DND-41 (cell line): ENCODE measurements at regions not wholly inside any gene's neighbourhood (a gene's known extent, or its start where the extent isn't known, plus 50 kb on each side); places are given as distances from the start of the nearest gene placed in this dataset.

ENCODE experiments used
- CTCF ChIP-seq: IDR thresholded peaks from 2 replicates; pipeline ENCODE4 v1.5.1; 2012; ENCODE audit warnings: borderline replicate concordance, low read length, moderate library complexity, mild to moderate bottlenecking; ENCODE audit not compliant: poor library complexity, severe bottlenecking; ENCODE audit errors: extremely low read depth
- EZH2 ChIP-seq: IDR thresholded peaks from 3 replicates; pipeline ENCODE4 v1.6.1; 2012; ENCODE audit warnings: borderline replicate concordance, low read depth, mild to moderate bottlenecking, moderate library complexity, low read length, inconsistent platforms; ENCODE audit not compliant: severe bottlenecking

GRCh38 chr9:18118268-18118667 is 355.7 kb upstream of the ADAMTSL1 start:
- no peak for TF ChIP-seq CTCF
- no peak for TF ChIP-seq EZH2
